ENCODE measurements at regions not wholly inside any gene's neighbourhood (a gene's known extent, or its start where the extent isn't known, plus 50 kb on each side); places are given as distances from the start of the nearest gene placed in this dataset.

DNA sequence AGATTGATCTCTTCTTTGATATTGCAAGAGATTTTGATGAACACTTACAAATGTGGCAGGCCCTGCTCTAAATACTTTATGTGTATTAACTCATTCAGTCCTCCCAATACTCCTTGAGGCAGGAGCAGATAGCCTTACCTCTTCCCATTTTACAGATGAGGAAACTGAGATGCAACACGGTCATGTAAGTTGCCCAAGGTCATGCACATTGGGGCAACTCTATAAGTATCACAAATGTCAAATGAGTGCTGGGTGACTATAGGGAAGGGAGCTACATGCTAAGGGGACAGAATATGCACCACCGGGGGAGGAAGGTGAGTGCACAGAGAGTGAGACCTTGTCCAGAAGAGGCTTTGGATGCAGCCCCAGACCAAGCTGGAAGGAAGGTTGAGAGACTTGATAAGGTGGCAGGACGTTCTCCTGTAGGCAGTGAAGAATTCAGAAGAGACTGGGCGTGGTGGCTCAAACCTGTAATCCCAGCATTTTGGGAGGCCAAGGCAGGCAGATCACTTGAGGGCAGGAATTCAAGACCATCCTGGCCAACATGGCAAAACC is 132.3 kb upstream of the PWP1 start:
- no peak for ATAC-seq
- DNase-seq = no peak

GRCh38 chr12:107554941-107555340 is 130.7 kb upstream of the PWP1 start:
- ATAC-seq (no peak), DNase-seq (no peak)

GRCh38 chr12:107557026-107557425 is 128.6 kb upstream of the PWP1 start:
- ATAC-seq = no peak
- DNase-seq = no peak

- ATAC-seq (no peak), DNase-seq (no peak)
These were observed 128.0 kb upstream of the PWP1 start for GRCh38 chr12:107557589-107558100.

DNA sequence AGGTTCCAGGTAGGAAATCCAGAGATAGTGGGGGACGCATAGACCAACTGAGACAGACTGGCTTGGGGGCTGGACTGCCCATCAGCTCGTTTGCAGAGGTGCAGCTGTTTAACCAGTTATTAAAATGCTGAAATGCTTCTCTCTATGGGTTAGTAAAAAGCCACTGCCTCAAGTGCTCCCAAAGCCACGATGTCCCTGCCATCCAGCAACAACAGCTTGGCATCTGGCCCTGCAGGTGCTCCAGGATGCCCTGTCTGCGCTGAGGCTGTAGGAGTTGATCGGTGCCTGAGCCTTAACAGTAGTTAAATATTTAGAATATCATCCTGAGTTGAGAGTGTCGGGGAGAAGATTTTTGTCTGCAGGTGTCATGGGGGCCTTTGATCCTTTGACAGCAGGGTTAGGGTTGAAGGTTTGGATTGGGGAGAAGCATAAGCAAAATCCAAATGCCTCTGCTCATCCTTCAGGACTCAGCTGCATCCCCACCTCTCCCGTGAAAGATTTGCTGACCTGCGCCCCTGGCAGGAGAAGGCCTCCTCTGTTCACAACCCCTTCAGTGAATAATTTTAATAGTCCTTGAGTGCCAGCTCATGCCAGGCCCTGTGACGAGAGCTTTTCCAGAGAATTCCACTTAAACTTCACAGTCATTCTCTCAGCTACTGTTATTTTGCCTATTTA is 127.3 kb upstream of the PWP1 start:
- ATAC-seq (no peak), DNase-seq (no peak)

- no peak for DNase-seq
- ATAC-seq = no peak
These were observed 126.7 kb upstream of the PWP1 start for GRCh38 chr12:107558816-107559382.

DNA sequence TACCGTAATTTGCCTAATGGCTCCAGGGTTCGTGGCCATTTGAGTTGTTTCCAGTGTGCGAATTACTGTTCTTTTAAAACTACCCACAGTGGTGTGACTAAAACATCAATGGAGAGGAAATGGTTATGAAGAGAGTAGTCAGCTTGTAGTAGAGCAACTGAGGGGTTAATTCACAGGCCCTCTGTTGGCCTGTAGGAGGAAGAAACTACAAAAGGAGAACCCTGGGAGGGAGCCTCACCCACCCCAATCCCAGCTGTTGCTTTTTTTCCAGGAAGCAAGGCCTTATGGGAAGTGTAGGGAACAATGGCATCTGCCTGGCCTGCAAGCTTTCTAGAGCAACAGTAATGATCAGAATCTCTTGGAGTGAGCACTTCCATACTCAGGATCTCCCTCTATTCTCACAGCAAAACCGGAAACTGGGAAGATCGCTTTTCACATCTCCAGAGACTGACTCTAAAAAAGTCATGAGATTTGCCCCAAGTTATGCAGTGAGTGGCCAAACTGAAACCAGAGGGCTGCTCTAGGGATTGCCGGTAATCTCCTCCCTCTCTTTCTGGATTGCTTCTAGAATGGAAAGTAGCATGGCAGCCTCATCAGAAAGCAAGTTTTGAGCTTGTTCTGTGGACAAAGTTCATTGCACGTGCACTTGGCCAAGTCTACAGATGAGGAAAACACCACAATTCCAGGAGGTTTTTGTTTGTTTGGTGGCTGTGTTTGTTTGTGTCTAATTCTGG is 125.3 kb upstream of the PWP1 start:
- DNase-seq (no peak), ATAC-seq (no peak)

- no peak for DNase-seq
- ATAC-seq = no peak
These were observed 124.7 kb upstream of the PWP1 start for GRCh38 chr12:107560899-107561285.

GRCh38 chr12:107564946-107565345 is 120.7 kb upstream of the PWP1 start:
- DNase-seq = no peak
- peak; percentile 63 for ATAC-seq

DNA sequence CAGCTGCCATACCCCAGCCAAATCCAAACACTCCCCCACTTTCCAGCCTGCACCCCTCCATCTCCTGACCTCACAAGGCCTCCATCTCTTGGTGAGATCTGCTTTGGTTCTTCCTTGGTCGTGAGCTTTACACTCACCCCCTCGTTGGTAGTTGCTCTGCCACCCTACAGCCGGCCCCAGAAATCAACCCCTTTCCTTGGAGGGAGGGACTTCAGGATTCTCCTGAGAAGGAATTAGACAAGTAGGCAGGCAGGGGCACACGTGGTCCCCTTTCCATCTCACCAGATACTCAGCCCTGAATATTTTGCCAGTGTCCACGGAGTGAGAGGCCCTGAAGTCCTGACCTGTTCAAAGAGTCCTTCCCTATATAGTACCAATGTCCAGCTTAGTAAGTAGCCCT is 120.0 kb upstream of the PWP1 start:
- ATAC-seq (no peak), DNase-seq (no peak)

GRCh38 chr12:107567876-107568619 is 117.6 kb upstream of the PWP1 start:
- no peak for DNase-seq
- ATAC-seq = no peak

DNA sequence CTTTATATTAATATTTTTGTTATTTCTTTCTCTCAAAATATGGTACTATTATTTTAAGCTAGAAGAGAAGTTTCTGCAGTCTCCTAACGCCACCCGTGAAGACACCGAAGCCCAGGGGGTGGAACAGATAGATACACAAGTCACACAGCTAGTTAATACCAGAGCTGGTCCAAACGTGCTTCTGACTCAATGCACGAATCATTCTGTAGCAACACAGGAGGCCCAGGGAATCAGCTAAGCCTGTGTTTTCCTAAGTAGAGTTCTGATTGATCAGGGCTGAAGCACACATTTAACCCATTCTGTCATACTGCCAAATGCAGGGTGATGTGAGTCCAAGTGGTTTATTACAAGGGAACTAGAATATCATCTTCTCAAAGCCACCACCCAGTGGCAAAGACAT is 116.9 kb upstream of the PWP1 start:
- no peak for DNase-seq
- no peak for ATAC-seq

DNA sequence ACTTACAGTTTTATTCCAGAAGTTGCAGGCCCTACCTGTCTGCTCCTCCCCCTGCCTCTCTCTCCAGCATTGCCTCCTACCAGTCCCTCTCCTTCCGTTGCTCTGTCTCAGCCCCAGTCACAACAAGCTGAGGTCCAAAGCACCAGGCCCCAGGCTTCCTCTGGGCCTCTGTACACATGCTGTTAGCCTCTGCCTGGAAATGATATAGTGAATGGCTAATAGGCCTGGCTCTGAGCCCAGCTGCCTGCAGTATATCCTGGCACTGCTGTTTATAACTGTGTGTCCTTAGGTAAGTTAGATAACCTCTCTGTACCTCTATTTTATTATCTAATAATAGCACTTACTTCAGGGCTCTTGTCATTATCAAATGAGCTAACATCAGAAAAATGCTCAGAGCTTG is 114.9 kb upstream of the PWP1 start:
- no peak for ATAC-seq
- DNase-seq = no peak

- DNase-seq = no peak
- ATAC-seq = no peak
These were observed 114.1 kb upstream of the PWP1 start for GRCh38 chr12:107571492-107571891.

- DNase-seq = no peak
- no peak for ATAC-seq
These were observed 110.9 kb upstream of the PWP1 start for GRCh38 chr12:107574691-107575090.

- no peak for ATAC-seq
- DNase-seq = no peak
These were observed 104.6 kb upstream of the PWP1 start for GRCh38 chr12:107580750-107581618.

GRCh38 chr12:107581619-107582015 is 104.0 kb upstream of the PWP1 start:
- ATAC-seq = no peak
- DNase-seq = no peak

DNA sequence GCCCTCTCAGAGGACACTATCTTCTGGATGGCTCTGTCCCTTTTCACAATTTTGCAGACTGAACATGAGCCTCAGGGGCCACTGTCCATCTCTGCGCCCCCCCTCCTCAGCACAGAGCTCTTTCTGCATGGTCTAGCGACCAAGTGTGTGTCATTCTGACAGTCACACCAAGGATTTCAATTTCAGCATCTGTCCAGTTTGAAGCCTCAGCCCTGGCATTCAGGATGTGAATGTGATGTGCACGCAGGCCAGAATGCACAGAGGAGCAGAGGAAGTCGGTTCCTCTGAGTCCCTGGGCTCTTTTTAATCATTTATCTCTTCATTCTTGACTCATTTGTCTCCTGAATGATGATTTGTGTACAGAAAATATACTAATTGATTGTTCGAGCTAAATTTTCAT is 102.0 kb upstream of the PWP1 start:
- DNase-seq (no peak), ATAC-seq (no peak)

GRCh38 chr12:107584563-107584962 is 101.0 kb upstream of the PWP1 start:
- ATAC-seq = no peak
- DNase-seq = no peak

DNA sequence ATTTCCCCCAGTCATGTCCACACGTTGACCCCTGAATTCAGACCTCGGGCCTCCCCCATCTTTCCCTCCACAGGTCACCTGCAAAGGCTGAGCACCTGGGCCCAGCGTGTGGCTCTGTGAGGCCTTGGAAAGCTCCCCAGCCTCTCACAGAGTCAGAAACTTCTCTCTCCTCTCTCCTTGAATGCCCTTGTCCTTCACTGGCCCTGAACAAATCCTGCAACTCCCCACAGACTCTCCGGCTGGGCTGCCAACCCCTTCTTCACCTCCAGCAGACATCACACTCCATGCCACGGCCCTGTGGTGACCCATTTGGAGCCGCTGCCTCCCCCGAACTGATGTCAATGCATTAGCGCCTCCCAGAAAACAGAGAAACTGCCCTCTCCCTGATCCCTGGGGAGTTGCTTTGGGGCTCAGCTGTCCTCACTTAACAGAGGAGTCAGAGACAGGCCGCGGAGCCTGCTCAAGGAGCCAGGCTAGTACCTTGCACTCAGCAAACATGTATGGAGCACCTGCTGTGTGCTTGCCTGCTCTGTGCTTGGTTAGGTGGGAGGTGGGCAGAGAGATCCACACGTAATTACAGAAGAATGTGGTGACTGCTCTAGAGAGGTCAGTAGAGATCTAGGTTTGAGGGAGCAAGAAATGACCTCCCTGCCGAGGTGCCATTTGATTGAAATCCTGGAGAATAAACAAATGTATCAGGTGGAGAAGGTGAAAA is 99.2 kb upstream of the PWP1 start:
- ATAC-seq (no peak), DNase-seq (no peak)

DNA sequence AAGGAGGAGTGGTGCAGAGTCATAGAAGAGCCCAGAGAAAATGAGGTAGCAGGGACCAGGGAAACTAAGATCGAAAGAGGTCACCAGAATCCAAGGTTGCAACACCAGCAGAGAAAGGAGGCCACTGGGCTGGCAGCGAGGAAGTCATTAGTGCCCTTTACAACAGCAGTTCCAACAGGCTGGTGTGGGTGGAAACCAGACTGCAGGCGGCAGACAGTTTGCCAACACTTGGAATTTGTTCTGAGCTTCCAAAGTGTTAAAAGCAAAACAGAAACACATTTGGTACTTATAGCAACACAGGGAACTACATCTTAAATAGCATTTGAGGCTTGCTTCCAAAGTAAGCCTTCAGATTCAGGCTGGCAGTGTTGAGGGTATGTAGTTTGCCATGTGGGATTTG is 95.2 kb upstream of the PWP1 start:
- DNase-seq (no peak), ATAC-seq (no peak)

Measured in stimulated activated naive CD8-positive, alpha-beta T cell treated with anti-CD3 and anti-CD28 coated beads, Interleukin-15, Interleukin-2, amounts not matched to agents 100 U/mL and 50 U/mL, for 24 hours (primary cell).